Breast epithelium (tissue), 3 donors: ENCODE measurements at regions not wholly inside any gene's neighbourhood (a gene's known extent, or its start where the extent isn't known, plus 50 kb on each side); places are given as distances from the start of the nearest gene placed in this dataset.

Source experiments
- POLR2AphosphoS5 ChIP-seq, 3 donors: sonication (generic); formaldehyde crosslinking; IDR thresholded peaks; one replicate each; pipeline ENCODE4 v1.6.1; 2017; ENCODE audit warnings: antibody characterized with exemption in 3 of 3
- TF ChIP-seq, protein P1 (sequence below), 3 donors: fragments of 450-650 bp; IDR thresholded peaks; one replicate each; pipeline ENCODE4 v1.5.1; 2016 to 2017; ENCODE audit warnings: antibody characterized with exemption in 3 of 3, mild to moderate bottlenecking in 3 of 3, moderate library complexity in 3 of 3

DNA sequence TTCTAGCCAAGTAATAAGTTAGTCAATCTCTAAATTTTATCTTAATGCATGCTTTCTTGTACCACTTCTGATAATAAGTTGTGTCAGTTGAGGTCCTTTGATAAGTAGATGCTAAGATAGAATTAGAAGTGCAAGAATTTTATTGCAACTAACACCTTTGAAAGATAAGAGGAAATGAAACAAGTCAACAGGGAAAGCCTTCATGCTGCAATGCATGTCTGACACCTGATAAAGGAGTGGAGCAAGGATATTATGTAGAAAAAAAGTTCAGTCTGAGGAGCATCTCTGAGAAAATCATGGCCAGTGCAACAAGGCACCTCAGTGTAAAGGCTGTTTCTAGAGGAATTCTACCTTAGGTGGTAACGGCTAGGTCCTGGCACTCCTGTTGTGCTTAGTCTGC is 210.7 kb upstream of the PPP1R2C start:
- TF ChIP-seq, protein P1, sequence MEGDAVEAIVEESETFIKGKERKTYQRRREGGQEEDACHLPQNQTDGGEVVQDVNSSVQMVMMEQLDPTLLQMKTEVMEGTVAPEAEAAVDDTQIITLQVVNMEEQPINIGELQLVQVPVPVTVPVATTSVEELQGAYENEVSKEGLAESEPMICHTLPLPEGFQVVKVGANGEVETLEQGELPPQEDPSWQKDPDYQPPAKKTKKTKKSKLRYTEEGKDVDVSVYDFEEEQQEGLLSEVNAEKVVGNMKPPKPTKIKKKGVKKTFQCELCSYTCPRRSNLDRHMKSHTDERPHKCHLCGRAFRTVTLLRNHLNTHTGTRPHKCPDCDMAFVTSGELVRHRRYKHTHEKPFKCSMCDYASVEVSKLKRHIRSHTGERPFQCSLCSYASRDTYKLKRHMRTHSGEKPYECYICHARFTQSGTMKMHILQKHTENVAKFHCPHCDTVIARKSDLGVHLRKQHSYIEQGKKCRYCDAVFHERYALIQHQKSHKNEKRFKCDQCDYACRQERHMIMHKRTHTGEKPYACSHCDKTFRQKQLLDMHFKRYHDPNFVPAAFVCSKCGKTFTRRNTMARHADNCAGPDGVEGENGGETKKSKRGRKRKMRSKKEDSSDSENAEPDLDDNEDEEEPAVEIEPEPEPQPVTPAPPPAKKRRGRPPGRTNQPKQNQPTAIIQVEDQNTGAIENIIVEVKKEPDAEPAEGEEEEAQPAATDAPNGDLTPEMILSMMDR (IDR thresholded peaks at IDR 0.05): no peak
- no peak for TF ChIP-seq POLR2AphosphoS5 (IDR thresholded peaks at IDR 0.05)
